ENCODE measurements at regions not wholly inside any gene's neighbourhood (a gene's known extent, or its start where the extent isn't known, plus 50 kb on each side); places are given as distances from the start of the nearest gene placed in this dataset.

DNA sequence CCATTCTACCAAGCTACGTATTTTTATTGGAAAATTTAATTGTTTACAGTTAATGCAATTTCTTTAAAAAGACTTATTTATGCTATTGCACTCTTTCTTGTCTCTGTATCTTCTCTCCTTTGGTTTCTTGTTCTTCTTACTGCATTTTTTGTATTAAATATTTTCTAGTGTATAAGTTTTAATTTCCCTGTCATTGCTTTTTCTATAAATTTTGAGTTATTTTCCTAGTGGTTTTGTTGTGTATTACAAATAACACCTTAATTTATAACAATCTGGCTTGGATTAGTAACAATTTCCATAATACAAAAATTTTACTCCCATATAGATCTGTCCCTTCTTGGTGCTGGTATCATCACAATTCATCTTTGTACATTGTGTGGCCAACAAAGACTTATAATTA lies 303.5 kb upstream of the SPOCK3 start:
- Histone ChIP-seq H3K36me3 (ENCODE audit: insufficient read depth, low read length) (no peaks in the 10 kb centered on the region), H3F3A (ENCODE audit: insufficient read depth, low read length, poor library complexity, severe bottlenecking) (no peaks in the 10 kb centered on the region), H3K27ac (ENCODE audit: low read length) (no peak overlapping the region), H3K9ac (ENCODE audit: low read length) (no peak overlapping the region), H3K27me3 (ENCODE audit: insufficient read depth, low read depth, low read length) (no peaks in the 10 kb centered on the region), H3K9me3 (ENCODE audit: low read length) (no peaks in the 10 kb centered on the region), H3K4me2 (ENCODE audit: low read length) (no peak overlapping the region), H4K20me1 (ENCODE audit: insufficient read depth) (no peaks in the 10 kb centered on the region), H2AFZ (ENCODE audit: low read depth, low read length) (no peak overlapping the region), H3K79me2 (replicated peaks; ENCODE audit: insufficient read depth, low read length) (no peaks in the 10 kb centered on the region), H3K4me3 (ENCODE audit: low read length) (no peak overlapping the region), H3K9me2 (ENCODE audit: insufficient read depth, low read length) (no peaks in the 10 kb centered on the region)
- TF ChIP-seq SMC3 (conservative IDR thresholded peaks at IDR 0.05; ENCODE audit: poor library complexity) (no peak), MXI1 (conservative IDR thresholded peaks at IDR 0.05; ENCODE audit: poor library complexity, severe bottlenecking) (no peak), RAD21 (conservative IDR thresholded peaks at IDR 0.05) (no peak), POLR2AphosphoS5 (IDR thresholded peaks at IDR 0.05) (no peak), EZH2 (IDR thresholded peaks at IDR 0.05; ENCODE audit: borderline replicate concordance, insufficient read depth, low read length, poor library complexity, severe bottlenecking) (no peak), TAF1 (IDR thresholded peaks at IDR 0.05; ENCODE audit: low read depth) (no peak), EP300 (conservative IDR thresholded peaks at IDR 0.05; ENCODE audit: poor library complexity, severe bottlenecking) (no peak)
- TF ChIP-seq, protein P1, sequence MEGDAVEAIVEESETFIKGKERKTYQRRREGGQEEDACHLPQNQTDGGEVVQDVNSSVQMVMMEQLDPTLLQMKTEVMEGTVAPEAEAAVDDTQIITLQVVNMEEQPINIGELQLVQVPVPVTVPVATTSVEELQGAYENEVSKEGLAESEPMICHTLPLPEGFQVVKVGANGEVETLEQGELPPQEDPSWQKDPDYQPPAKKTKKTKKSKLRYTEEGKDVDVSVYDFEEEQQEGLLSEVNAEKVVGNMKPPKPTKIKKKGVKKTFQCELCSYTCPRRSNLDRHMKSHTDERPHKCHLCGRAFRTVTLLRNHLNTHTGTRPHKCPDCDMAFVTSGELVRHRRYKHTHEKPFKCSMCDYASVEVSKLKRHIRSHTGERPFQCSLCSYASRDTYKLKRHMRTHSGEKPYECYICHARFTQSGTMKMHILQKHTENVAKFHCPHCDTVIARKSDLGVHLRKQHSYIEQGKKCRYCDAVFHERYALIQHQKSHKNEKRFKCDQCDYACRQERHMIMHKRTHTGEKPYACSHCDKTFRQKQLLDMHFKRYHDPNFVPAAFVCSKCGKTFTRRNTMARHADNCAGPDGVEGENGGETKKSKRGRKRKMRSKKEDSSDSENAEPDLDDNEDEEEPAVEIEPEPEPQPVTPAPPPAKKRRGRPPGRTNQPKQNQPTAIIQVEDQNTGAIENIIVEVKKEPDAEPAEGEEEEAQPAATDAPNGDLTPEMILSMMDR (IDR thresholded peaks at IDR 0.05; ENCODE audit: poor library complexity, severe bottlenecking), result no peak
- TF ChIP-seq, protein P2, sequence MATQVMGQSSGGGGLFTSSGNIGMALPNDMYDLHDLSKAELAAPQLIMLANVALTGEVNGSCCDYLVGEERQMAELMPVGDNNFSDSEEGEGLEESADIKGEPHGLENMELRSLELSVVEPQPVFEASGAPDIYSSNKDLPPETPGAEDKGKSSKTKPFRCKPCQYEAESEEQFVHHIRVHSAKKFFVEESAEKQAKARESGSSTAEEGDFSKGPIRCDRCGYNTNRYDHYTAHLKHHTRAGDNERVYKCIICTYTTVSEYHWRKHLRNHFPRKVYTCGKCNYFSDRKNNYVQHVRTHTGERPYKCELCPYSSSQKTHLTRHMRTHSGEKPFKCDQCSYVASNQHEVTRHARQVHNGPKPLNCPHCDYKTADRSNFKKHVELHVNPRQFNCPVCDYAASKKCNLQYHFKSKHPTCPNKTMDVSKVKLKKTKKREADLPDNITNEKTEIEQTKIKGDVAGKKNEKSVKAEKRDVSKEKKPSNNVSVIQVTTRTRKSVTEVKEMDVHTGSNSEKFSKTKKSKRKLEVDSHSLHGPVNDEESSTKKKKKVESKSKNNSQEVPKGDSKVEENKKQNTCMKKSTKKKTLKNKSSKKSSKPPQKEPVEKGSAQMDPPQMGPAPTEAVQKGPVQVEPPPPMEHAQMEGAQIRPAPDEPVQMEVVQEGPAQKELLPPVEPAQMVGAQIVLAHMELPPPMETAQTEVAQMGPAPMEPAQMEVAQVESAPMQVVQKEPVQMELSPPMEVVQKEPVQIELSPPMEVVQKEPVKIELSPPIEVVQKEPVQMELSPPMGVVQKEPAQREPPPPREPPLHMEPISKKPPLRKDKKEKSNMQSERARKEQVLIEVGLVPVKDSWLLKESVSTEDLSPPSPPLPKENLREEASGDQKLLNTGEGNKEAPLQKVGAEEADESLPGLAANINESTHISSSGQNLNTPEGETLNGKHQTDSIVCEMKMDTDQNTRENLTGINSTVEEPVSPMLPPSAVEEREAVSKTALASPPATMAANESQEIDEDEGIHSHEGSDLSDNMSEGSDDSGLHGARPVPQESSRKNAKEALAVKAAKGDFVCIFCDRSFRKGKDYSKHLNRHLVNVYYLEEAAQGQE (IDR thresholded peaks at IDR 0.05; ENCODE audit: borderline replicate concordance), result no peak

DNA sequence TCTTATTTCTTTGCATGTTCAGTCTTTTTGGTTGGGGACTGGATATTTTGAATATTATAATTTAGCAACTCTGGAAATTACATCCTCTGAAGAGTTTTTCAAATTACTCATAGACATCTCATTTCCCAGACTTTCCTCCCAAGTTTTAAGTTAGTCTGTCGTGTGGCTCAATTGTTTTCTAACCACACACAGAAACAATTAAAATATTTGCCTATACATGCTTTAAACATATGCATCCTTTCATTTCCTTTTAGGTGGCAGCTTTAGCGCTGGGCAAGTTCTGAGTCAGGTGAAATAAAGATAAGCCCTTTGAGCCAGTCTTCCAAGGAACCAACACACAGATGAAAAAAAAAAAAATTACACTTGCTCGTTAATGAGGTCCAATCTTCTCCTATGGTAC lies 307.0 kb upstream of the SPOCK3 start:
- Histone ChIP-seq H4K20me1 (ENCODE audit: insufficient read depth) (no peaks in the 10 kb centered on the region), H3F3A (ENCODE audit: insufficient read depth, low read length, poor library complexity, severe bottlenecking) (no peaks in the 10 kb centered on the region), H3K4me2 (ENCODE audit: low read length) (no peak overlapping the region), H3K36me3 (ENCODE audit: insufficient read depth, low read length) (no peaks in the 10 kb centered on the region), H3K27ac (ENCODE audit: low read length) (no peak overlapping the region), H3K9me3 (ENCODE audit: low read length) (no peaks in the 10 kb centered on the region), H3K9me2 (ENCODE audit: insufficient read depth, low read length) (no peaks in the 10 kb centered on the region), H2AFZ (ENCODE audit: low read depth, low read length) (no peak overlapping the region), H3K4me3 (ENCODE audit: low read length) (no peak overlapping the region), H3K27me3 (ENCODE audit: insufficient read depth, low read depth, low read length) (no peaks in the 10 kb centered on the region), H3K9ac (ENCODE audit: low read length) (no peak overlapping the region), H3K79me2 (replicated peaks; ENCODE audit: insufficient read depth, low read length) (no peaks in the 10 kb centered on the region)
- TF ChIP-seq MXI1 (conservative IDR thresholded peaks at IDR 0.05; ENCODE audit: poor library complexity, severe bottlenecking), result no peak
- no peak for TF ChIP-seq POLR2AphosphoS5 (IDR thresholded peaks at IDR 0.05)
- TF ChIP-seq, protein P2 (IDR thresholded peaks at IDR 0.05; ENCODE audit: borderline replicate concordance), result no peak
- TF ChIP-seq, protein P1 (IDR thresholded peaks at IDR 0.05; ENCODE audit: poor library complexity, severe bottlenecking), result no peak
- no peak for TF ChIP-seq SMC3 (conservative IDR thresholded peaks at IDR 0.05; ENCODE audit: poor library complexity)
- TF ChIP-seq TAF1 (IDR thresholded peaks at IDR 0.05; ENCODE audit: low read depth), result no peak
- no peak for TF ChIP-seq EZH2 (IDR thresholded peaks at IDR 0.05; ENCODE audit: borderline replicate concordance, insufficient read depth, low read length, poor library complexity, severe bottlenecking)
- TF ChIP-seq EP300 (conservative IDR thresholded peaks at IDR 0.05; ENCODE audit: poor library complexity, severe bottlenecking), result no peak
- TF ChIP-seq RAD21 (conservative IDR thresholded peaks at IDR 0.05), result no peak

All from neural cell (in vitro differentiated cells).